PC-9 (cell line): ENCODE measurements at regions not wholly inside any gene's neighbourhood (a gene's known extent, or its start where the extent isn't known, plus 50 kb on each side); places are given as distances from the start of the nearest gene placed in this dataset.

Source experiments
- BruUV-seq: library from RNA; stranded (reverse); fragments of 400-500 nt; replicated peaks from 2 replicates; lab custom pipeline; 2021; lab: Mats Ljungman, UMichigan
- CTCF ChIA-PET: fragments of 300-600 bp; sonication (Branson Sonifier 250); formaldehyde crosslinking; loops from one replicate; lab custom pipeline; 2022; ENCODE audit warnings: antibody characterized with exemption; lab: Charles Lee
- POLR2A ChIA-PET: fragments of 300-600 bp; sonication (Branson Sonifier 250); formaldehyde crosslinking; loops from one replicate; lab custom pipeline; 2022; ENCODE audit warnings: antibody characterized with exemption; ENCODE audit not compliant: unreplicated experiment; lab: Charles Lee
- DNase-seq, 2 experiments: peaks; one replicate each; pipeline versions ENCODE4 v3.0.0 to v3.0.0-alpha.2; 2015 to 2022; ENCODE audit warnings: mixed read lengths in 1 of 2
- H2AFZ ChIP-seq: fragments of 200-600 bp; sonication (generic); 2 replicates; pipeline ENCODE4 v1.8.1; 2017; ENCODE audit warnings: antibody characterized with exemption
- H3F3A ChIP-seq: fragments of 200-600 bp; sonication (generic); 2 replicates; pipeline ENCODE4 v1.8.1; 2017; ENCODE audit warnings: antibody characterized with exemption, mild to moderate bottlenecking, low read depth; ENCODE audit not compliant: insufficient read depth
- H3K27ac ChIP-seq: fragments of 200-600 bp; sonication (generic); 2 replicates; pipeline ENCODE4 v1.6.1; 2016; ENCODE audit warnings: mixed run types
- H3K27me3 ChIP-seq: fragments of 200-600 bp; sonication (generic); 2 replicates; pipeline ENCODE4 v1.6.1; 2016; ENCODE audit warnings: low read depth, mixed run types; ENCODE audit not compliant: insufficient read depth
- H3K36me3 ChIP-seq: fragments of 200-600 bp; sonication (generic); 2 replicates; pipeline ENCODE4 v1.6.1; 2016; ENCODE audit warnings: low read depth, mixed run types
- H3K4me1 ChIP-seq: fragments of 200-600 bp; sonication (generic); replicated peaks from 2 replicates; pipeline ENCODE4 v1.6.1; 2016; ENCODE audit warnings: mixed run types; ENCODE audit not compliant: insufficient read depth
- H3K4me2 ChIP-seq: fragments of 200-600 bp; sonication (generic); 2 replicates; pipeline ENCODE4 v1.6.1; 2017; ENCODE audit warnings: mixed run types
- H3K4me3 ChIP-seq: fragments of 200-600 bp; sonication (generic); 2 replicates; pipeline ENCODE4 v1.6.1; 2016; ENCODE audit warnings: mixed run types
- H3K79me2 ChIP-seq: fragments of 200-600 bp; sonication (generic); 2 replicates; pipeline ENCODE4 v1.6.1; 2017; ENCODE audit warnings: low read depth, mixed run types
- H3K9me2 ChIP-seq: fragments of 200-600 bp; sonication (generic); 2 replicates; pipeline ENCODE4 v1.8.1; 2017; ENCODE audit warnings: mild to moderate bottlenecking; ENCODE audit not compliant: insufficient read depth
- H3K9me3 ChIP-seq: fragments of 200-600 bp; sonication (generic); 2 replicates; pipeline ENCODE4 v1.8.1; 2016; ENCODE audit warnings: low read depth; ENCODE audit not compliant: insufficient read depth
- H4K20me1 ChIP-seq: fragments of 200-600 bp; sonication (generic); 2 replicates; pipeline ENCODE4 v1.8.1; 2017; ENCODE audit not compliant: insufficient read depth
- CTCF ChIP-seq: fragments of 200-600 bp; sonication (generic); conservative IDR thresholded peaks from 2 replicates; pipeline ENCODE4 v1.6.1; 2017; ENCODE audit warnings: mixed run types, antibody characterized with exemption, mild to moderate bottlenecking, moderate library complexity
- EZH2 ChIP-seq: fragments of 200-600 bp; sonication (generic); IDR thresholded peaks from 2 replicates; pipeline ENCODE4 v1.8.0; 2017; ENCODE audit warnings: antibody characterized with exemption, low read depth
- intact Hi-C: fragments of 100-400 bp; cut with micrococcal nuclease; formaldehyde crosslinking; loops from one replicate; pipeline ENCODE4 v1.10.0; 2022; ENCODE audit not compliant: unreplicated experiment

DNA sequence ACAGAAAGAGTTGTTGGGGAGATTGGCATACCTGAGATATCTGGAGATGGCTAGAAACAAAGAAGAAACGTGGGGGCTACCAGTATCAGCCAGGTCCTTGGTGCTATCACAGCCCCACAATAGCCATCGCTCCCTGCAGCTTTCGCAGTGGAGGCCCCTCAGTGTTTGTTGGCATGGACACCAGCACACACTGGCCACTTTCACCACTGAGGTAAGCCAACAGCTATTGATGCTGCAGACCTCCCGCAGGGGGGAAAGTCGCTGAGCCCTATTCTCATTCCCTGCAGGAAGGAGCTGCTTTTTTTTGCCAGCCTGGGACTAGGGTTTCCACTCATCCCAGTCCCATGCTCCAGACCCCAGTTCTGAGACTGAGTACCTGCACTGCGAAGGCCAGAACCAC is 879.2 kb upstream of the IGFBP7 start:
- H3K4me2 ChIP-seq = no peak overlapping the region
- H3K4me3 ChIP-seq = no peak overlapping the region
- H3K9me2 ChIP-seq = no peaks in the 10 kb centered on the region
- H3K4me1 ChIP-seq = no peaks in the 10 kb centered on the region
- H3F3A ChIP-seq = no peaks in the 10 kb centered on the region
- no peaks in the 10 kb centered on the region for H3K79me2 ChIP-seq
- H3K27me3 ChIP-seq = no peaks in the 10 kb centered on the region
- intact Hi-C loops = no loop called here
- CTCF ChIA-PET = no interaction called here
- TF ChIP-seq EZH2 (no peak), CTCF (no peak)
- DNase-seq = no peak
- POLR2A ChIA-PET = no interaction called here
- H2AFZ ChIP-seq = no peak overlapping the region
- H3K36me3 ChIP-seq = no peaks in the 10 kb centered on the region
- H3K9me3 ChIP-seq = no peaks in the 10 kb centered on the region
- no TSS peak for BruUV-seq
- no peaks in the 10 kb centered on the region for H4K20me1 ChIP-seq
- no peak overlapping the region for H3K27ac ChIP-seq

GRCh38 chr4:57985161-57985560 is 875.0 kb upstream of the IGFBP7 start:
- POLR2A ChIA-PET = no interaction called here

DNA sequence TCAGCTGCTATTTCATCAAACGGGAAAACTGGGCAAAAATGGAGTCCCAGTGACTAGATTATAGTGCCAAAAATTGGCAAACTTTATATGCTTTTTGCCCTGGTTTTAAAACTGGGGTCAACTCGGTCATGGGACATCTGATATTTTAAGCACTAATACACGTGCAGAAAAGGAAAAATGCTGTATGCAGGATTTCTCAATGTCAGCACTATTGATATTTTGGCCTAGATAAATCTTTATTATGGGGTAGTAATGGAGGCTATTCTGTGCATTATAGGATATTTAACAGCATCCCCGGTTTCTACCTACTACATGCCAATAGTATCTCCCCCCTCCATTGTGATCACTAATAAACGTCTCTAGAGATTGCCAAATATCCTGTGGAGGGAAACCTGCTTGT is 870.9 kb upstream of the IGFBP7 start:
- Histone ChIP-seq H3K4me2 (no peak overlapping the region), H3K36me3 (no peaks in the 10 kb centered on the region), H3K4me3 (no peak overlapping the region), H4K20me1 (no peaks in the 10 kb centered on the region), H3K79me2 (no peaks in the 10 kb centered on the region), H3K27ac (no peak overlapping the region), H3K4me1 (no peaks in the 10 kb centered on the region), H3F3A (no peaks in the 10 kb centered on the region), H3K9me2 (no peaks in the 10 kb centered on the region), H2AFZ (no peak overlapping the region), H3K27me3 (no peaks in the 10 kb centered on the region), H3K9me3 (no peaks in the 10 kb centered on the region)
- no TSS peak for BruUV-seq
- intact Hi-C loops = no loop called here
- CTCF ChIA-PET = no interaction called here
- DNase-seq = no peak
- TF ChIP-seq EZH2 (no peak), CTCF (no peak)
- POLR2A ChIA-PET = no interaction called here

More at GRCh38 chr4:57985161-57985560, 875.0 kb upstream of the IGFBP7 start:
- no peaks in the 10 kb centered on the region for H3F3A ChIP-seq
- no peak for DNase-seq
- H3K9me2 ChIP-seq = no peaks in the 10 kb centered on the region
- no peaks in the 10 kb centered on the region for H3K36me3 ChIP-seq
- no peak overlapping the region for H3K4me2 ChIP-seq
- H4K20me1 ChIP-seq = no peaks in the 10 kb centered on the region
- H3K4me3 ChIP-seq = no peak overlapping the region
- CTCF ChIA-PET = no interaction called here
- intact Hi-C loops = no loop called here
- no peaks in the 10 kb centered on the region for H3K4me1 ChIP-seq
- BruUV-seq = no TSS peak
- H2AFZ ChIP-seq = no peak overlapping the region
- H3K27me3 ChIP-seq = no peaks in the 10 kb centered on the region
- H3K27ac ChIP-seq = no peak overlapping the region
- no peaks in the 10 kb centered on the region for H3K9me3 ChIP-seq
- TF ChIP-seq EZH2 = no peak
- no peak for TF ChIP-seq CTCF
- H3K79me2 ChIP-seq = no peaks in the 10 kb centered on the region
